ENCODE measurements at regions not wholly inside any gene's neighbourhood (a gene's known extent, or its start where the extent isn't known, plus 50 kb on each side); places are given as distances from the start of the nearest gene placed in this dataset.

DNA sequence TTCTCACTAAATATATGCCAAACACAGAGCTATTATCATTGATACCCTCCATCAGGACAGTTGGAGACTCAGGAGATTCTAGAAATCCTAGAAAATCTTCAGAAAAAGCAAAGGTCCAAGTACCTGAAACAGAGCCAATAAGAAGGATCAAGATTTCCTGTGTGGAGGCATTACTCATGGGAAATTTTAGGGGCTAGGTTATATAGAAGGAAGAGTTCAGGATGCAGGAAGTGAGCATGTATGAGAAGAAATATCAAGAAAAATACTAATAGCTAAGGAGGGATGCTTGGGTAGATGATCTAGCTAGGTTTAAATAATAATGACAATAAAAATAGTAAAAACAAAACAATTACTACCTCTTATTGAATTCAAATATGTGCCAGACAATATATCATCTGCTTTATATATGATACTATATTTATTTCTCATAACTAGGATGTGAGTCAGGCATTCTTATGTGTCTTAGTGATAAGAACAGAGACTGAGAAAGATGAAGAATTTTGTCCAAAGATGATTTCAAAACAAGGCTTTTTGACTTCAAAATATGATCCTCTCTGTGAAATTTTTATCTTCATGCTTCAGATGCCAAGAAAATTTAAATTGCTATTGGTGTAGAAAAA is 66.4 kb upstream of the HHIP start:
- Histone ChIP-seq H4K20me1 (replicated peaks; ENCODE audit: insufficient read depth) (no peaks in the 10 kb centered on the region), H3K4me2 (no peak overlapping the region), H3F3A (replicated peaks; ENCODE audit: low read depth) (no peaks in the 10 kb centered on the region), H3K9me2 (ENCODE audit: insufficient read depth) (peaks cover 11% of the 10 kb centered on the region; the same call in 1 of the 2 replicates), H3K4me1 (ENCODE audit: insufficient read depth) (peaks cover 3% of the 10 kb centered on the region; the same call in 1 of the 2 replicates), H3K4me3 (no peak overlapping the region), H3K36me3 (ENCODE audit: insufficient read depth) (no peaks in the 10 kb centered on the region), H3K27me3 (ENCODE audit: insufficient read depth) (no peaks in the 10 kb centered on the region), H2AFZ (no peak overlapping the region), H3K27ac (ENCODE audit: low read depth) (no peak overlapping the region), H3K79me2 (replicated peaks; ENCODE audit: insufficient read depth) (no peaks in the 10 kb centered on the region)
- Mint-ChIP-seq H3K36me3 (ENCODE audit: low read depth) (no peaks in the 10 kb centered on the region), H3K9me3 (no peaks in the 10 kb centered on the region), H3K27ac (no peak overlapping the region), H3K27me3 (ENCODE audit: insufficient read depth, low read depth, poor library complexity) (no peaks in the 10 kb centered on the region), H3K4me1 (no peaks in the 10 kb centered on the region), H3K4me3 (no peak overlapping the region)
- no peak for TF ChIP-seq CREB1 (CRISPR knock-in tag; IDR thresholded peaks at IDR 0.05; ENCODE audit: low read depth)
- no peak for TF ChIP-seq ETS1 (IDR thresholded peaks at IDR 0.05)
- TF ChIP-seq, protein P1, sequence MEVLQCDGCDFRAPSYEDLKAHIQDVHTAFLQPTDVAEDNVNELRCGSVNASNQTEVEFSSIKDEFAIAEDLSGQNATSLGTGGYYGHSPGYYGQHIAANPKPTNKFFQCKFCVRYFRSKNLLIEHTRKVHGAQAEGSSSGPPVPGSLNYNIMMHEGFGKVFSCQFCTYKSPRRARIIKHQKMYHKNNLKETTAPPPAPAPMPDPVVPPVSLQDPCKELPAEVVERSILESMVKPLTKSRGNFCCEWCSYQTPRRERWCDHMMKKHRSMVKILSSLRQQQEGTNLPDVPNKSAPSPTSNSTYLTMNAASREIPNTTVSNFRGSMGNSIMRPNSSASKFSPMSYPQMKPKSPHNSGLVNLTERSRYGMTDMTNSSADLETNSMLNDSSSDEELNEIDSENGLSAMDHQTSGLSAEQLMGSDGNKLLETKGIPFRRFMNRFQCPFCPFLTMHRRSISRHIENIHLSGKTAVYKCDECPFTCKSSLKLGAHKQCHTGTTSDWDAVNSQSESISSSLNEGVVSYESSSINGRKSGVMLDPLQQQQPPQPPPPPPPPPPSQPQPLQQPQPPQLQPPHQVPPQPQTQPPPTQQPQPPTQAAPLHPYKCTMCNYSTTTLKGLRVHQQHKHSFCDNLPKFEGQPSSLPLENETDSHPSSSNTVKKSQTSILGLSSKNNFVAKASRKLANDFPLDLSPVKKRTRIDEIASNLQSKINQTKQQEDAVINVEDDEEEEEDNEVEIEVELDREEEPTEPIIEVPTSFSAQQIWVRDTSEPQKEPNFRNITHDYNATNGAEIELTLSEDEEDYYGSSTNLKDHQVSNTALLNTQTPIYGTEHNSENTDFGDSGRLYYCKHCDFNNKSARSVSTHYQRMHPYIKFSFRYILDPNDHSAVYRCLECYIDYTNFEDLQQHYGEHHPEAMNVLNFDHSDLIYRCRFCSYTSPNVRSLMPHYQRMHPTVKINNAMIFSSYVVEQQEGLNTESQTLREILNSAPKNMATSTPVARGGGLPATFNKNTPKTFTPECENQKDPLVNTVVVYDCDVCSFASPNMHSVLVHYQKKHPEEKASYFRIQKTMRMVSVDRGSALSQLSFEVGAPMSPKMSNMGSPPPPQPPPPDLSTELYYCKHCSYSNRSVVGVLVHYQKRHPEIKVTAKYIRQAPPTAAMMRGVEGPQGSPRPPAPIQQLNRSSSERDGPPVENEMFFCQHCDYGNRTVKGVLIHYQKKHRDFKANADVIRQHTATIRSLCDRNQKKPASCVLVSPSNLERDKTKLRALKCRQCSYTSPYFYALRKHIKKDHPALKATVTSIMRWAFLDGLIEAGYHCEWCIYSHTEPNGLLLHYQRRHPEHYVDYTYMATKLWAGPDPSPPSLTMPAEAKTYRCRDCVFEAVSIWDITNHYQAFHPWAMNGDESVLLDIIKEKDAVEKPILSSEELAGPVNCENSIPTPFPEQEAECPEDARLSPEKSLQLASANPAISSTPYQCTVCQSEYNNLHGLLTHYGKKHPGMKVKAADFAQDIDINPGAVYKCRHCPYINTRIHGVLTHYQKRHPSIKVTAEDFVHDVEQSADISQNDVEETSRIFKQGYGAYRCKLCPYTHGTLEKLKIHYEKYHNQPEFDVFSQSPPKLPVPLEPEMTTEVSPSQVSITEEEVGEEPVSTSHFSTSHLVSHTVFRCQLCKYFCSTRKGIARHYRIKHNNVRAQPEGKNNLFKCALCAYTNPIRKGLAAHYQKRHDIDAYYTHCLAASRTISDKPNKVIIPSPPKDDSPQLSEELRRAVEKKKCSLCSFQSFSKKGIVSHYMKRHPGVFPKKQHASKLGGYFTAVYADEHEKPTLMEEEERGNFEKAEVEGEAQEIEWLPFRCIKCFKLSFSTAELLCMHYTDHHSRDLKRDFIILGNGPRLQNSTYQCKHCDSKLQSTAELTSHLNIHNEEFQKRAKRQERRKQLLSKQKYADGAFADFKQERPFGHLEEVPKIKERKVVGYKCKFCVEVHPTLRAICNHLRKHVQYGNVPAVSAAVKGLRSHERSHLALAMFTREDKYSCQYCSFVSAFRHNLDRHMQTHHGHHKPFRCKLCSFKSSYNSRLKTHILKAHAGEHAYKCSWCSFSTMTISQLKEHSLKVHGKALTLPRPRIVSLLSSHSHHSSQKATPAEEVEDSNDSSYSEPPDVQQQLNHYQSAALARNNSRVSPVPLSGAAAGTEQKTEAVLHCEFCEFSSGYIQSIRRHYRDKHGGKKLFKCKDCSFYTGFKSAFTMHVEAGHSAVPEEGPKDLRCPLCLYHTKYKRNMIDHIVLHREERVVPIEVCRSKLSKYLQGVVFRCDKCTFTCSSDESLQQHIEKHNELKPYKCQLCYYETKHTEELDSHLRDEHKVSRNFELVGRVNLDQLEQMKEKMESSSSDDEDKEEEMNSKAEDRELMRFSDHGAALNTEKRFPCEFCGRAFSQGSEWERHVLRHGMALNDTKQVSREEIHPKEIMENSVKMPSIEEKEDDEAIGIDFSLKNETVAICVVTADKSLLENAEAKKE (CRISPR knock-in tag; IDR thresholded peaks at IDR 0.05): no peak
- no peak for TF ChIP-seq ZNF331 (CRISPR knock-in tag; IDR thresholded peaks at IDR 0.05; ENCODE audit: low read depth)
- TF ChIP-seq EZH2phosphoT487 (IDR thresholded peaks at IDR 0.05; ENCODE audit: unreplicated experiment): no peak
- TF ChIP-seq ZNF114 (CRISPR knock-in tag; IDR thresholded peaks at IDR 0.05): no peak
- TF ChIP-seq POLR2AphosphoS5 (IDR thresholded peaks at IDR 0.05; ENCODE audit: low read depth): no peak
- no peak for TF ChIP-seq STAT1 (IDR thresholded peaks at IDR 0.05; ENCODE audit: unreplicated experiment)
- no peak for TF ChIP-seq CTCF (conservative IDR thresholded peaks at IDR 0.05; ENCODE audit: low read depth in 2 of 2)
- TF ChIP-seq NANOG (IDR thresholded peaks at IDR 0.05; ENCODE audit: borderline replicate concordance): no peak
- no peak for TF ChIP-seq JUNB (IDR thresholded peaks at IDR 0.05; ENCODE audit: unreplicated experiment)
- TF ChIP-seq REST (IDR thresholded peaks at IDR 0.05; ENCODE audit: unreplicated experiment): no peak
- no peak for TF ChIP-seq EZH2 (IDR thresholded peaks at IDR 0.05; ENCODE audit: low read depth, unreplicated experiment)
- ATAC-seq: no peak
- DNase-seq (ENCODE audit: low spot score): no peak
